GM18951 (cell line): ENCODE measurements at regions not wholly inside any gene's neighbourhood (a gene's known extent, or its start where the extent isn't known, plus 50 kb on each side); places are given as distances from the start of the nearest gene placed in this dataset.

ENCODE experiments used
- POLR2A ChIP-seq: IDR thresholded peaks from 4 replicates; pipeline ENCODE4 v1.6.1; 2011; ENCODE audit warnings: mild to moderate bottlenecking; ENCODE audit not compliant: insufficient read length, insufficient read depth; ENCODE audit errors: extremely low read depth
- in situ Hi-C: fragments of 300-500 bp; cut with MboI; formaldehyde crosslinking; loops from one replicate; pipeline ENCODE4 v1.12.0; 2022; ENCODE audit warnings: low sequenced_read_pairs, mixed read lengths, inconsistent platforms; ENCODE audit not compliant: unreplicated experiment

- TF ChIP-seq POLR2A: no peak
- in situ Hi-C loops: no loop called here
Observed at GRCh38 chr3:111285694-111286093, 214.1 kb downstream of the NECTIN3 start.

- TF ChIP-seq POLR2A: no peak
- in situ Hi-C loops: no loop called here
Observed at GRCh38 chr3:111286746-111287145, 215.1 kb downstream of the NECTIN3 start.

GRCh38 chr3:111292117-111292516 lies 220.5 kb downstream of the NECTIN3 start:
- in situ Hi-C loops: no loop called here
- TF ChIP-seq POLR2A: no peak

- no peak for TF ChIP-seq POLR2A
- in situ Hi-C loops: no loop called here
Observed at GRCh38 chr3:111299192-111299615, 227.6 kb downstream of the NECTIN3 start.

GRCh38 chr3:111301238-111301798 lies 229.7 kb downstream of the NECTIN3 start:
- in situ Hi-C loops: no loop called here
- no peak for TF ChIP-seq POLR2A

- in situ Hi-C loops: no loop called here
Observed at GRCh38 chr3:111302063-111302462, 230.4 kb downstream of the NECTIN3 start.

GRCh38 chr3:111303760-111304159 lies 232.1 kb downstream of the NECTIN3 start:
- TF ChIP-seq POLR2A: no peak
- in situ Hi-C loops: no loop called here

More at GRCh38 chr3:111302063-111302462, 230.4 kb downstream of the NECTIN3 start:
- no peak for TF ChIP-seq POLR2A

- in situ Hi-C loops: no loop called here
- no peak for TF ChIP-seq POLR2A
Observed at GRCh38 chr3:111307676-111308075, 234.3 kb upstream of the CD96 start.

GRCh38 chr3:111311126-111311525 lies 230.9 kb upstream of the CD96 start:
- no peak for TF ChIP-seq POLR2A
- in situ Hi-C loops: no loop called here

GRCh38 chr3:111311709-111312235 lies 230.2 kb upstream of the CD96 start:
- in situ Hi-C loops: no loop called here
- TF ChIP-seq POLR2A: no peak

GRCh38 chr3:111314181-111314873 lies 227.7 kb upstream of the CD96 start:
- no peak for TF ChIP-seq POLR2A
- in situ Hi-C loops: no loop called here

- in situ Hi-C loops: no loop called here
- no peak for TF ChIP-seq POLR2A
Observed at GRCh38 chr3:111314898-111315297, 227.1 kb upstream of the CD96 start.

GRCh38 chr3:111315930-111316587 lies 225.9 kb upstream of the CD96 start:
- in situ Hi-C loops: no loop called here
- TF ChIP-seq POLR2A: no peak

GRCh38 chr3:111318289-111318688 lies 223.7 kb upstream of the CD96 start:
- no peak for TF ChIP-seq POLR2A

More at GRCh38 chr3:111318289-111318688, 223.7 kb upstream of the CD96 start:
- in situ Hi-C loops: no loop called here
